ENCODE measurements at regions not wholly inside any gene's neighbourhood (a gene's known extent, or its start where the extent isn't known, plus 50 kb on each side); places are given as distances from the start of the nearest gene placed in this dataset.

DNA sequence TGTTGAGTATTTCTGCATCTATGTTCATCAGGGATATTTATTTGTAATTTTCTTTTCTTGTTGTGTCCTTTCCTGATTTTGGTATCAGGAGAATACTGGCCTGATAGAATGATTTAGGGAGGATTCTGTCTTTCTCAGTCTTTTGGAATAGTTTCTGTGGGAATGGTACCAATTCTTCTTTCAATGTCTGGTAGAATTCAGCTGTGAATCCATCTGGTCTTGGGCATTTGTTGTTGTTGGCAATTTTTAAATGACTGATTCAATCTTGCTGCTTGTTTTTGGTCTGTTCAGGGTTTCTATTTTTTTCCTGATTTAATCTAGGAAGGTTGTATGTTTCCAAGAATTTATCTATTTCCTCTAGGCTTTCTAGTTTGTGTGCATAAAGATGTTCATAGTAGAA, 170.9 kb upstream of the PDE3A start:
- DNase-seq, result no peak
- Mint-ChIP-seq H3K9me3 (no peaks in the 10 kb centered on the region), H3K4me3 (no peak overlapping the region), H3K27me3 (no peaks in the 10 kb centered on the region), H3K36me3 (ENCODE audit: low read depth) (no peaks in the 10 kb centered on the region), H3K27ac (no peak overlapping the region), H3K4me1 (ENCODE audit: low read depth) (no peaks in the 10 kb centered on the region)
- no peaks in the 10 kb centered on the region for H3K27me3 ChIP-seq (ENCODE audit: control insufficient read depth in 1 of 2, insufficient read depth in 2 of 2, low read length in 2 of 2)
- CTCF ChIA-PET, result no interaction called here
- no peaks in the 10 kb centered on the region for H3K4me1 ChIP-seq (ENCODE audit: insufficient read depth, low read length)
- TF ChIP-seq, protein P1, sequence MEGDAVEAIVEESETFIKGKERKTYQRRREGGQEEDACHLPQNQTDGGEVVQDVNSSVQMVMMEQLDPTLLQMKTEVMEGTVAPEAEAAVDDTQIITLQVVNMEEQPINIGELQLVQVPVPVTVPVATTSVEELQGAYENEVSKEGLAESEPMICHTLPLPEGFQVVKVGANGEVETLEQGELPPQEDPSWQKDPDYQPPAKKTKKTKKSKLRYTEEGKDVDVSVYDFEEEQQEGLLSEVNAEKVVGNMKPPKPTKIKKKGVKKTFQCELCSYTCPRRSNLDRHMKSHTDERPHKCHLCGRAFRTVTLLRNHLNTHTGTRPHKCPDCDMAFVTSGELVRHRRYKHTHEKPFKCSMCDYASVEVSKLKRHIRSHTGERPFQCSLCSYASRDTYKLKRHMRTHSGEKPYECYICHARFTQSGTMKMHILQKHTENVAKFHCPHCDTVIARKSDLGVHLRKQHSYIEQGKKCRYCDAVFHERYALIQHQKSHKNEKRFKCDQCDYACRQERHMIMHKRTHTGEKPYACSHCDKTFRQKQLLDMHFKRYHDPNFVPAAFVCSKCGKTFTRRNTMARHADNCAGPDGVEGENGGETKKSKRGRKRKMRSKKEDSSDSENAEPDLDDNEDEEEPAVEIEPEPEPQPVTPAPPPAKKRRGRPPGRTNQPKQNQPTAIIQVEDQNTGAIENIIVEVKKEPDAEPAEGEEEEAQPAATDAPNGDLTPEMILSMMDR (IDR thresholded peaks at IDR 0.05), result no peak
- POLR2A ChIA-PET, result interaction anchor here (0.7 kb wide), 1 partner anchor 16 kb away, joined by 3 read pairs; no protein-coding TSS in a partner anchor
- intact Hi-C loops (cut with DNase I, micrococcal nuclease), result no loop called here
- H3K36me3 ChIP-seq (ENCODE audit: insufficient read depth, low read length), result no peaks in the 10 kb centered on the region
- H3K4me3 ChIP-seq (ENCODE audit: low read length), result no peak overlapping the region
- ATAC-seq (ENCODE audit: poor library complexity), result no peak
- H3K9me3 ChIP-seq (ENCODE audit: control insufficient read depth in 1 of 2, insufficient read depth in 1 of 2, low read length in 2 of 2), result peaks cover 0 to 5% of the 10 kb centered on the region in 2 experiments
- no peak overlapping the region for H3K27ac ChIP-seq (ENCODE audit: low read depth in 1 of 2, low read length in 2 of 2)

DNA sequence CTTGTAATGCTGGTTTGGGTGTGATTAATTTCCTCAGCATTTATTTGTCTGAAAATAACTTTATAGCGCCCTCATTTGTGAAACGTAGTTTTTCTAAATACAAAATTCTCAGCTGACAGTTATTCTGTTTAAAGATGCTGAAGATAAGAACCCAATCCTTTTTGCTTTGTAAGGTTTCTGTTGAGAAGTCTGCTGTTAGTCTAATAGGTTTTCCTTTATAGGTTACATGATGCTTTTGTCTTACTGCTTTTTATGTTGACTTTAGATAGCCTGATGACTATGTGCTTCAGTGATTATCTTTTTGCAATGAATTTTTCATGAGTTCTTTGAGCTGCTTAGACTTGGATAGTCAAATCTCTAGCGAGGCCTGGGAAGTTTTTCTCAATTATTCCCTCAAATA, 168.6 kb upstream of the PDE3A start:
- no peaks in the 10 kb centered on the region for H3K27me3 Mint-ChIP-seq
- H3K4me1 Mint-ChIP-seq (ENCODE audit: low read depth), result no peaks in the 10 kb centered on the region
- Histone ChIP-seq H3K27me3 (ENCODE audit: control insufficient read depth in 1 of 2, insufficient read depth in 2 of 2, low read length in 2 of 2) (no peaks in the 10 kb centered on the region), H3K4me1 (ENCODE audit: insufficient read depth, low read length) (no peaks in the 10 kb centered on the region), H3K4me3 (ENCODE audit: low read length) (no peak overlapping the region), H3K36me3 (ENCODE audit: insufficient read depth, low read length) (no peaks in the 10 kb centered on the region), H3K27ac (ENCODE audit: low read depth in 1 of 2, low read length in 2 of 2) (no peak overlapping the region), H3K9me3 (ENCODE audit: control insufficient read depth in 1 of 2, insufficient read depth in 1 of 2, low read length in 2 of 2) (peaks cover 0 to 5% of the 10 kb centered on the region in 2 experiments)
- CTCF ChIA-PET, result no interaction called here
- POLR2A ChIA-PET, result no interaction called here
- ATAC-seq (ENCODE audit: poor library complexity), result no peak
- no peaks in the 10 kb centered on the region for H3K36me3 Mint-ChIP-seq (ENCODE audit: low read depth)
- H3K27ac Mint-ChIP-seq, result no peak overlapping the region
- intact Hi-C loops (cut with DNase I, micrococcal nuclease), result no loop called here
- DNase-seq, result no peak
- no peak overlapping the region for H3K4me3 Mint-ChIP-seq
- no peaks in the 10 kb centered on the region for H3K9me3 Mint-ChIP-seq
- TF ChIP-seq, protein P1 (IDR thresholded peaks at IDR 0.05), result no peak

DNA sequence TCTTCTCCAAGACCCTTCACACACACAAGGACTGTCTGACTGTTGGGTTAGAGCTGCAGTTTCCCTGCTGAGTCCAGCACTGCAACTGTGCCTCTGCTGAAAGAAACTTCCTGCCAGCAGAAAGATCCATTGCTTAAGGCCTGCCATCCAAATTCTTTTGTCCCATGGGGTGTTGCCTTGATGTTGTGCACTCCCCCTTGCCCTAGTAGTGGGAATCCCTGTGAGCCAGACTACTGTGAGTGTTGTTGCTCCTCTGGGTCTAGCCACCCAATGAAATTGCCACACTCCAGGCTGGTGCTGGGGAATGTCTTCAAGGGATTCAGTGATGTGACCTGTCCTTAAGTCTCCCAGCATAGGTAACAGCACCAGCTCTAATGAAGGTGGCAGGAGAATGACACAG, 166.6 kb upstream of the PDE3A start:
- H3K4me1 Mint-ChIP-seq (ENCODE audit: low read depth), result no peaks in the 10 kb centered on the region
- no peak for ATAC-seq (ENCODE audit: poor library complexity)
- no peaks in the 10 kb centered on the region for H3K36me3 Mint-ChIP-seq (ENCODE audit: low read depth)
- H3K27ac ChIP-seq (ENCODE audit: low read depth in 1 of 2, low read length in 2 of 2), result no peak overlapping the region
- no peaks in the 10 kb centered on the region for H3K27me3 ChIP-seq (ENCODE audit: control insufficient read depth in 1 of 2, insufficient read depth in 2 of 2, low read length in 2 of 2)
- CTCF ChIA-PET, result no interaction called here
- H3K4me3 ChIP-seq (ENCODE audit: low read length), result no peak overlapping the region
- no peak overlapping the region for H3K27ac Mint-ChIP-seq
- H3K9me3 ChIP-seq (ENCODE audit: control insufficient read depth in 1 of 2, insufficient read depth in 1 of 2, low read length in 2 of 2), result peaks cover 0 to 5% of the 10 kb centered on the region in 2 experiments
- no peak for DNase-seq
- H3K4me3 Mint-ChIP-seq, result no peak overlapping the region
- H3K4me1 ChIP-seq (ENCODE audit: insufficient read depth, low read length), result no peaks in the 10 kb centered on the region
- H3K36me3 ChIP-seq (ENCODE audit: insufficient read depth, low read length), result no peaks in the 10 kb centered on the region
- intact Hi-C loops (cut with DNase I, micrococcal nuclease), result no loop called here
- H3K9me3 Mint-ChIP-seq, result no peaks in the 10 kb centered on the region
- POLR2A ChIA-PET, result no interaction called here
- no peaks in the 10 kb centered on the region for H3K27me3 Mint-ChIP-seq
- TF ChIP-seq, protein P1 (IDR thresholded peaks at IDR 0.05), result no peak

All from CD4-positive, alpha-beta T cell (primary cell).